IMR-90 (cell line): ENCODE measurements at regions not wholly inside any gene's neighbourhood (a gene's known extent, or its start where the extent isn't known, plus 50 kb on each side); places are given as distances from the start of the nearest gene placed in this dataset.
A peak's percentile ranks its signal among the peaks of the same experiment; 100 is the strongest.

Source experiments
- BHLHE40 ChIP-seq: fragments of 150-350 bp; IDR thresholded peaks from 2 replicates; pipeline ENCODE4 v1.6.1; 2016; ENCODE audit warnings: mild to moderate bottlenecking, low read depth, low read length
- CEBPB ChIP-seq: IDR thresholded peaks from 2 replicates; pipeline ENCODE4 v1.6.1; 2012; ENCODE audit warnings: low read depth, low read length, improper control_type of control experiment
- CHD1 ChIP-seq: IDR thresholded peaks from 2 replicates; pipeline ENCODE4 v1.6.1; 2012; ENCODE audit warnings: low read depth, low read length, improper control_type of control experiment
- CTCF ChIP-seq: conservative IDR thresholded peaks from 2 replicates; pipeline ENCODE4 v1.5.1; 2012; ENCODE audit warnings: mild to moderate bottlenecking, low read depth, low read length, improper control_type of control experiment
- MXI1 ChIP-seq: IDR thresholded peaks from 2 replicates; pipeline ENCODE4 v1.6.1; 2012; ENCODE audit warnings: low read depth, mild to moderate bottlenecking, low read length, moderate library complexity, borderline replicate concordance
- POLR2A ChIP-seq: IDR thresholded peaks from 2 replicates; pipeline ENCODE4 v1.6.1; 2012; ENCODE audit warnings: mild to moderate bottlenecking, low read depth, low read length
- RAD21 ChIP-seq: IDR thresholded peaks from 2 replicates; pipeline ENCODE4 v1.6.1; 2012; ENCODE audit warnings: low read length, improper control_type of control experiment
- RCOR1 ChIP-seq: IDR thresholded peaks from 2 replicates; pipeline ENCODE4 v1.6.1; 2012; ENCODE audit warnings: mild to moderate bottlenecking, low read length, improper control_type of control experiment; ENCODE audit not compliant: insufficient replicate concordance
- RFX5 ChIP-seq: IDR thresholded peaks from 2 replicates; pipeline ENCODE4 v1.8.0; 2012; ENCODE audit warnings: low read depth, mild to moderate bottlenecking, low read length, moderate library complexity
- USF2 ChIP-seq: fragments of 150-350 bp; IDR thresholded peaks from 2 replicates; pipeline ENCODE4 v1.6.1; 2017; ENCODE audit warnings: mild to moderate bottlenecking, antibody characterized with exemption, low read length, low read depth

GRCh38 chr2:13046557-13047165 lies 329.9 kb downstream of the TRIB2 start:
- TF ChIP-seq CEBPB (no peak), RFX5 (no peak), CTCF (peak; percentile 53), POLR2A (no peak), RCOR1 (no peak), CHD1 (no peak), RAD21 (peak; percentile 50), USF2 (no peak), MXI1 (no peak), BHLHE40 (no peak)
